Trophoblast cell (in vitro differentiated cells and primary cell): ENCODE measurements at regions not wholly inside any gene's neighbourhood (a gene's known extent, or its start where the extent isn't known, plus 50 kb on each side); places are given as distances from the start of the nearest gene placed in this dataset.
A peak's percentile ranks its signal among the peaks of the same experiment; 100 is the strongest.

Source experiments
- DNase-seq, 2 donors: peaks; one replicate each; pipeline ENCODE4 v3.0.0-alpha.2; 2016
- H2AFZ ChIP-seq: 2 replicates; pipeline ENCODE4 v1.6.1; 2013; ENCODE audit warnings: low read length, moderate library complexity, mild to moderate bottlenecking; ENCODE audit not compliant: insufficient read depth, poor library complexity
- H2AK5ac ChIP-seq: 2 replicates; pipeline ENCODE4 v1.6.1; 2013; ENCODE audit warnings: mild to moderate bottlenecking, low read length
- H2BK120ac ChIP-seq: 2 replicates; pipeline ENCODE4 v1.6.1; 2013; ENCODE audit warnings: low read length, mild to moderate bottlenecking, moderate library complexity; ENCODE audit not compliant: insufficient read depth, poor library complexity
- H2BK12ac ChIP-seq: 2 replicates; pipeline ENCODE4 v1.6.1; 2013; ENCODE audit warnings: mild to moderate bottlenecking, low read length, moderate library complexity
- H2BK5ac ChIP-seq: 2 replicates; pipeline ENCODE4 v1.6.1; 2013; ENCODE audit warnings: low read length, low read depth, moderate library complexity, mild to moderate bottlenecking; ENCODE audit not compliant: poor library complexity
- H3K14ac ChIP-seq: 2 replicates; pipeline ENCODE4 v1.6.1; 2013; ENCODE audit warnings: mild to moderate bottlenecking, low read length
- H3K18ac ChIP-seq: 2 replicates; pipeline ENCODE4 v1.6.1; 2013; ENCODE audit warnings: mild to moderate bottlenecking, low read length
- H3K23ac ChIP-seq: 2 replicates; pipeline ENCODE4 v1.6.1; 2013; ENCODE audit warnings: low read length
- H3K27ac ChIP-seq: 2 replicates; pipeline ENCODE4 v1.5.1; 2013; ENCODE audit warnings: low read depth, mild to moderate bottlenecking, inconsistent platforms, low read length, moderate library complexity
- H3K27me3 ChIP-seq: 2 replicates; pipeline ENCODE4 v1.6.1; 2013; ENCODE audit warnings: inconsistent platforms, mild to moderate bottlenecking, low read length, moderate library complexity; ENCODE audit not compliant: insufficient read depth
- H3K36me3 ChIP-seq, 2 experiments: 1 replicate in 1 of 2; 2 replicates in 1 of 2; pipeline ENCODE4 v1.6.1; 2013; ENCODE audit warnings: low read length in 2 of 2, mild to moderate bottlenecking in 2 of 2, moderate library complexity in 1 of 2; ENCODE audit not compliant: insufficient read depth in 2 of 2, control insufficient read depth in 1 of 2
- H3K4ac ChIP-seq: 2 replicates; pipeline ENCODE4 v1.6.1; 2013; ENCODE audit warnings: low read depth, mild to moderate bottlenecking, low read length, moderate library complexity
- H3K4me1 ChIP-seq, 2 experiments: 1 replicate in 1 of 2; 2 replicates in 1 of 2; pipeline ENCODE4 v1.6.1; 2013; ENCODE audit warnings: low read length in 2 of 2, mild to moderate bottlenecking in 2 of 2, moderate library complexity in 1 of 2; ENCODE audit not compliant: insufficient read depth in 2 of 2, control insufficient read depth in 1 of 2
- H3K4me2 ChIP-seq: 2 replicates; pipeline ENCODE4 v1.6.1; 2013; ENCODE audit warnings: inconsistent platforms, mild to moderate bottlenecking, low read length, moderate library complexity
- H3K4me3 ChIP-seq: 2 replicates; pipeline ENCODE4 v1.5.1; 2013; ENCODE audit warnings: mild to moderate bottlenecking, low read depth, low read length, inconsistent platforms
- H3K79me1 ChIP-seq: one replicate; pipeline ENCODE4 v1.6.1; 2013; ENCODE audit warnings: low read length
- H3K79me2 ChIP-seq: 2 replicates; pipeline ENCODE4 v1.6.1; 2013; ENCODE audit warnings: low read length, mild to moderate bottlenecking; ENCODE audit not compliant: control insufficient read depth, insufficient read depth, poor library complexity
- H3K9ac ChIP-seq: 2 replicates; pipeline ENCODE4 v1.6.1; 2013; ENCODE audit warnings: mild to moderate bottlenecking, low read length
- H3K9me3 ChIP-seq: 2 replicates; pipeline ENCODE4 v1.6.1; 2013; ENCODE audit warnings: low read depth, mild to moderate bottlenecking, control low read depth, inconsistent platforms, low read length; ENCODE audit not compliant: insufficient read depth
- H4K12ac ChIP-seq: 2 replicates; pipeline ENCODE4 v1.6.1; 2013; ENCODE audit warnings: low read depth, mild to moderate bottlenecking, low read length, moderate library complexity
- H4K8ac ChIP-seq: 2 replicates; pipeline ENCODE4 v1.6.1; 2013; ENCODE audit warnings: low read depth, mild to moderate bottlenecking, low read length, moderate library complexity
- H4K91ac ChIP-seq: one replicate; pipeline ENCODE4 v1.6.1; 2013; ENCODE audit warnings: low read depth, mild to moderate bottlenecking, low read length, moderate library complexity
- WGBS: extraction: QIAGEN DNeasy Blood & Tissue Kit; methylation state at CpG from one replicate; pipeline ENCODE4 v1.1.7; 2013; ENCODE audit warnings: missing lambda C conversion rate; ENCODE audit not compliant: insufficient read length, insufficient coverage; ENCODE audit errors: extremely low coverage; 5-methylcytosine and 5-hydroxymethylcytosine counted together

- H4K91ac ChIP-seq, result no peak overlapping the region
- no peak overlapping the region for H4K8ac ChIP-seq
- H4K12ac ChIP-seq, result no peak overlapping the region
- no peak overlapping the region for H3K18ac ChIP-seq
- H3K14ac ChIP-seq, result no peak overlapping the region
- H2BK120ac ChIP-seq, result no peak overlapping the region
- H2AFZ ChIP-seq, result no peak overlapping the region
- no peaks in the 10 kb centered on the region for H3K36me3 ChIP-seq
- peaks cover 0 to 2% of the 10 kb centered on the region in 2 experiments for H3K4me1 ChIP-seq
- H2BK5ac ChIP-seq, result no peak overlapping the region
- no peak overlapping the region for H3K27ac ChIP-seq
- H3K79me2 ChIP-seq, result no peaks in the 10 kb centered on the region
- H3K4me2 ChIP-seq, result no peak overlapping the region
- H3K79me1 ChIP-seq, result no peaks in the 10 kb centered on the region
- H3K4me3 ChIP-seq, result no peak overlapping the region
- no peaks in the 10 kb centered on the region for H3K27me3 ChIP-seq
- H3K9me3 ChIP-seq, result peaks cover under 1% of the 10 kb centered on the region
- no peak overlapping the region for H3K4ac ChIP-seq
- no peak overlapping the region for H2AK5ac ChIP-seq
- no peak overlapping the region for H3K9ac ChIP-seq
- no peak overlapping the region for H3K23ac ChIP-seq
- no peak for DNase-seq
- WGBS, result no CpG with 5 or more reads among the region's 5 CpGs
- H2BK12ac ChIP-seq, result no peak overlapping the region
These were observed 229.1 kb downstream of the TSHZ3 start for GRCh38 chr19:31119951-31120690.

- no peak overlapping the region for H2AFZ ChIP-seq
- no peak overlapping the region for H2BK12ac ChIP-seq
- no peak overlapping the region for H3K18ac ChIP-seq
- DNase-seq, result no peak
- H3K79me1 ChIP-seq, result no peaks in the 10 kb centered on the region
- no peak overlapping the region for H4K8ac ChIP-seq
- no peak overlapping the region for H2AK5ac ChIP-seq
- no peak overlapping the region for H3K4ac ChIP-seq
- no peak overlapping the region for H3K23ac ChIP-seq
- no peak overlapping the region for H2BK5ac ChIP-seq
- no peaks in the 10 kb centered on the region for H3K36me3 ChIP-seq
- no peak overlapping the region for H3K4me3 ChIP-seq
- no CpG with 5 or more reads among the region's 4 CpGs for WGBS
- no peak overlapping the region for H4K91ac ChIP-seq
- H3K27me3 ChIP-seq, result no peaks in the 10 kb centered on the region
- no peak overlapping the region for H4K12ac ChIP-seq
- no peaks in the 10 kb centered on the region for H3K79me2 ChIP-seq
- no peak overlapping the region for H3K9ac ChIP-seq
- no peak overlapping the region for H2BK120ac ChIP-seq
- H3K4me1 ChIP-seq, result peaks cover 0 to 2% of the 10 kb centered on the region in 2 experiments
- no peak overlapping the region for H3K14ac ChIP-seq
- H3K27ac ChIP-seq, result no peak overlapping the region
- H3K4me2 ChIP-seq, result no peak overlapping the region
- H3K9me3 ChIP-seq, result no peaks in the 10 kb centered on the region
These were observed 230.2 kb downstream of the TSHZ3 start for GRCh38 chr19:31118986-31119385.

GRCh38 chr19:31118287-31118955 lies 230.8 kb downstream of the TSHZ3 start:
- Histone ChIP-seq H3K23ac (no peak overlapping the region), H3K4me1 (peaks cover 0 to 2% of the 10 kb centered on the region in 2 experiments), H3K4me2 (no peak overlapping the region), H3K18ac (no peak overlapping the region), H3K79me1 (no peaks in the 10 kb centered on the region), H4K12ac (no peak overlapping the region), H3K27ac (no peak overlapping the region), H3K4me3 (no peak overlapping the region), H3K36me3 (no peaks in the 10 kb centered on the region), H4K8ac (no peak overlapping the region), H3K9me3 (no peaks in the 10 kb centered on the region), H3K14ac (no peak overlapping the region), H2BK5ac (no peak overlapping the region), H3K4ac (no peak overlapping the region), H3K79me2 (no peaks in the 10 kb centered on the region), H2AK5ac (no peak overlapping the region), H2BK120ac (no peak overlapping the region), H4K91ac (no peak overlapping the region), H3K9ac (no peak overlapping the region), H2BK12ac (no peak overlapping the region), H2AFZ (no peak overlapping the region), H3K27me3 (no peaks in the 10 kb centered on the region)
- peak in 1 of 2 donors; percentile 3 for DNase-seq
- no CpG with 5 or more reads among the region's 15 CpGs for WGBS

DNA sequence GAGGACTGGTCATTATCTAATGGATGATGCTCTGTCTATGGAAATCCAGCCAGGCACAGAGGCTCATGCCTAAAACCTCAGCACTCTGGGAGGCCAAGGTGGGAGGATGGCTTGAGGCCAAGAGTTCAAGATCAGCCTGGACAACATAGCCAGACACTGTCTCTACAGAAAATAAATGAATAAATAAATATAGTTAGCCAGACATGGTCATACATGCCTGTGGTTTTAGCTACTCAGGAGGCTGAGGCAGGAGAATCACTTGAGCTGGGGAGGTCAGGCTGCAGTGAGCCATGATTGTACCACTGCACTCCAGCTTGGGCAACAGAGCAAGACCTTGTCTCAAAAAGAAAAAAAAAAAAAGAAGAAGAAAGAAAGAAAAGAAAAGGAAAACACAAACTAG lies 234.7 kb downstream of the TSHZ3 start:
- H3K4me2 ChIP-seq, result no peak overlapping the region
- no peak overlapping the region for H3K14ac ChIP-seq
- H3K27me3 ChIP-seq, result no peaks in the 10 kb centered on the region
- no peaks in the 10 kb centered on the region for H3K36me3 ChIP-seq
- no peak overlapping the region for H2AK5ac ChIP-seq
- H3K4ac ChIP-seq, result no peak overlapping the region
- H3K79me1 ChIP-seq, result no peaks in the 10 kb centered on the region
- no peak overlapping the region for H2BK120ac ChIP-seq
- no peak overlapping the region for H3K18ac ChIP-seq
- no peak overlapping the region for H3K27ac ChIP-seq
- no peak overlapping the region for H3K4me3 ChIP-seq
- H4K12ac ChIP-seq, result no peak overlapping the region
- no peak overlapping the region for H3K23ac ChIP-seq
- no peak overlapping the region for H2BK12ac ChIP-seq
- no peaks in the 10 kb centered on the region for H3K79me2 ChIP-seq
- no peak overlapping the region for H2AFZ ChIP-seq
- peaks cover 2 to 6% of the 10 kb centered on the region in 2 experiments for H3K4me1 ChIP-seq
- no peak overlapping the region for H4K8ac ChIP-seq
- H4K91ac ChIP-seq, result no peak overlapping the region
- DNase-seq, result no peak
- no peak overlapping the region for H3K9ac ChIP-seq
- no peaks in the 10 kb centered on the region for H3K9me3 ChIP-seq
- no peak overlapping the region for H2BK5ac ChIP-seq
